ENCODE measurements at regions not wholly inside any gene's neighbourhood (a gene's known extent, or its start where the extent isn't known, plus 50 kb on each side); places are given as distances from the start of the nearest gene placed in this dataset.
"Not testable (repeated sequence)": the region's sequence is repeated elsewhere in the genome, so short reads cannot be mapped to it uniquely, and the experiment has no call there.

DNA sequence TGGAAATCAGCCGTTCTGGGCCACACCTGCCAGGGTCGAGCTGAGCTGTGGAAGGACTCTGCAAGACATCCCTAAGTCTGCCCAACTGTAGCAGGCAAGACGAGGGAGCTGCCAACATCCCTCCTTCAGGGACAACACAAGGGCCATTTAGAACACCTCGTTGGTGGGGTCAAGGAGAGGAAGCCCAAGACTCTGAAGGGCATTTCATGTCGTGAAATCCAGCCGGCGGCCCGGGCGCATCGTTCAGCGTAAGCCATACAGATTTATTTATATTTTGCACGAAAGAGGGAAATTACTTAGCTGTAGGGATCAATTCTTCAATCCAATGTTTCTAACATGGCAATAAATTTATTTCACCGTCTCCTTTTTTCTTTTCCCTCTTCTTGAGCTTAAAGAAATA is 101.7 kb upstream of the ZC3H12A start:
- DNase-seq (ENCODE audit: low read depth, low spot score): no peak
- H3K27me3 ChIP-seq (ENCODE audit: insufficient read depth, insufficient read length): no peaks in the 10 kb centered on the region
- no peaks in the 10 kb centered on the region for H3K4me1 ChIP-seq (ENCODE audit: insufficient read depth, insufficient read length)
- H3K9me3 ChIP-seq (ENCODE audit: insufficient read depth, low read length): no peaks in the 10 kb centered on the region
- H3K9ac ChIP-seq (ENCODE audit: insufficient read length, low read depth): no peak overlapping the region
- no peaks in the 10 kb centered on the region for H3K36me3 ChIP-seq (ENCODE audit: insufficient read depth, insufficient read length, low read length)
- no peak overlapping the region for H3K4me3 ChIP-seq (ENCODE audit: insufficient read length, low read depth)
- no peak for TF ChIP-seq SUZ12 (IDR thresholded peaks at IDR 0.05; ENCODE audit: extremely low read depth, insufficient read depth, insufficient read length)
- no peak for TF ChIP-seq YY1 (IDR thresholded peaks at IDR 0.05; ENCODE audit: insufficient read depth, insufficient read length)
- no peak for TF ChIP-seq ZNF274 (IDR thresholded peaks at IDR 0.05; ENCODE audit: low read depth, low read length)

DNA sequence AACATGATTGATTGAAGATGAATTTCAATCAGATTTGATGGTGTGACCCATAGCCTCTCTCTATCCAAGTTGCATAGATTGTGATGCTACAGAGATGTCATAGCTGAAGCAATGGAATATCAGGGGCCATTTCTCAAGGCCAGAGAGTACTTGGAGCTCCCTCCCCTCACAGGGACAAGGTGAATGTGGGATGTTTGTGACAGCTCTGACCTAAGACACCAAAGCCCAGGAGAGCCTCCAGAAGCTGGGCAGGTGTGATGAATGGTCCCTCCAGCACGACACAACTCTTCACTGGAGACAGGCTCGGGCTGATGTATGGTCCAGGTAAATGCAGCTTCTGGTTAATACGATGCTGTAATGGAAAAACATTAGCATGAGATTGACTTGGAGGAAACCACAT is 101.0 kb upstream of the ZC3H12A start:
- H3K9ac ChIP-seq (ENCODE audit: insufficient read length, low read depth): no peak overlapping the region
- TF ChIP-seq SUZ12 (IDR thresholded peaks at IDR 0.05; ENCODE audit: extremely low read depth, insufficient read depth, insufficient read length) (no peak), ZNF274 (IDR thresholded peaks at IDR 0.05; ENCODE audit: low read depth, low read length) (no peak), YY1 (IDR thresholded peaks at IDR 0.05; ENCODE audit: insufficient read depth, insufficient read length) (no peak)
- no peaks in the 10 kb centered on the region for H3K36me3 ChIP-seq (ENCODE audit: insufficient read depth, insufficient read length, low read length)
- H3K27me3 ChIP-seq (ENCODE audit: insufficient read depth, insufficient read length): no peaks in the 10 kb centered on the region
- no peaks in the 10 kb centered on the region for H3K9me3 ChIP-seq (ENCODE audit: insufficient read depth, low read length)
- no peak for DNase-seq (ENCODE audit: low read depth, low spot score)
- H3K4me3 ChIP-seq (ENCODE audit: insufficient read length, low read depth): no peak overlapping the region
- H3K4me1 ChIP-seq (ENCODE audit: insufficient read depth, insufficient read length): no peaks in the 10 kb centered on the region

DNA sequence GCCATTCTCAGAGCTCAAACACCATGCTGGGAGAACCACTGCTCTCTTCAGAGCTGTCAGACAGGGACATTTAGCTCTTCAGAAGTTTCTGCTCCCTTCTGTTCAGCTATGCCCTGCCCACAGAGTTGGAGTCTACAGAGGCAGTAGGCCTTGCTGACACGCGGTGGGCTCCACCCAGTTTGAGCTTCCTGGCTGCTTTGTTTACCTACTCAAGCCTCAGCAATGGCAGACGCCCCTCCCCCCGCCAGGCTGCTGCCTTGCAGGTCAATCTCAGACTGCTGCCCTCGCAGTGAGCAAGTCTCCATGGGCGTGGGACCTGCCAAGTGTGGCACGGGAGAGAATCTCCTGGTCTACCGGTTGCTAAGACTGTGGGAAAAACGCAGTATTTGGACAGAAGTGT is 93.8 kb upstream of the ZC3H12A start:
- H3K36me3 ChIP-seq (ENCODE audit: insufficient read depth, insufficient read length, low read length); DNase-seq (ENCODE audit: low read depth, low spot score); H3K4me1 ChIP-seq (ENCODE audit: insufficient read depth, insufficient read length); H3K9me3 ChIP-seq (ENCODE audit: insufficient read depth, low read length); H3K9ac ChIP-seq (ENCODE audit: insufficient read length, low read depth); H3K4me3 ChIP-seq (ENCODE audit: insufficient read length, low read depth); H3K27me3 ChIP-seq (ENCODE audit: insufficient read depth, insufficient read length): not testable (repeated sequence)

DNA sequence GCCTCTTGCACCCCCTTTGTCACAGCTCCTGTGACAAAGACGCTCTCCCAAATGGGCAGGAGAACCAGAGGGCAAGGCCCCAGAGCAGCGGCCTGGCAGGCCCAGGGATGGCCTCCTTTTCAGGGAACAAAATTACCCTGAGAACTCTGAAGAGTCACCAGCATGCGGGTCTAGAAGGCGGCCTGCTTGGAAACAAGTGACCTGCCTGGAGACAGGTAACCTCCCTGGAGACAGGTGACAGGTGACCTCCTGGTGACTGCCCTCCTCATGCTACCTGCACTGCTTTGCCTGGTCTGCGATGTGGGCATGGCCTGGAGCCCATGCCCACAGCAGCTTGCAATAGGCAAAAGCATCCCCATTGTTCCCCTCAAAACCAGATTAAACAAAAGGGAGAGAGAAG is 86.5 kb upstream of the ZC3H12A start:
- Histone ChIP-seq H3K9me3 (ENCODE audit: insufficient read depth, low read length) (no peaks in the 10 kb centered on the region), H3K36me3 (ENCODE audit: insufficient read depth, insufficient read length, low read length) (no peaks in the 10 kb centered on the region), H3K27me3 (ENCODE audit: insufficient read depth, insufficient read length) (no peaks in the 10 kb centered on the region), H3K4me3 (ENCODE audit: insufficient read length, low read depth) (no peak overlapping the region), H3K4me1 (ENCODE audit: insufficient read depth, insufficient read length) (peaks cover 11% of the 10 kb centered on the region), H3K9ac (ENCODE audit: insufficient read length, low read depth) (no peak overlapping the region)
- TF ChIP-seq ZNF274 (IDR thresholded peaks at IDR 0.05; ENCODE audit: low read depth, low read length) (no peak), YY1 (IDR thresholded peaks at IDR 0.05; ENCODE audit: insufficient read depth, insufficient read length) (no peak), SUZ12 (IDR thresholded peaks at IDR 0.05; ENCODE audit: extremely low read depth, insufficient read depth, insufficient read length) (no peak)
- DNase-seq (ENCODE audit: low read depth, low spot score): no peak

DNA sequence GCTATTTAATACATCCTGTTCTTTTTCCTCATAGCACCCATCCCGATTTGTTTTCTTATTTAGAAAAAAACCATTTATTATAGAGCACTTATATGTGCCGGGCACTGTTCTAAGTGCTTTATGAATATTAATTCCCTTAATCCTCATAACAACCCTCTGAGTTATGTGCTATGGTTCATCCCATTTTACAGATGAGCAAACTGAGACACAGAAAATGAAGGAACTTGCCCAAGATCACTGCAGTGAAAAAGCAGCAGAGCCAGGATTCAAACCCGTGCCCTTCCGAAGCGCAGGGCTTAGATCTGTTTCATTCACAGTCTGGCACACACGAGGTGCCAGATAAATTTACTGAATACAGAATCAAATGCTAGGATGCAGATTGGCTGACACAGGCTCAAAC is 85.1 kb upstream of the ZC3H12A start:
- no peaks in the 10 kb centered on the region for H3K36me3 ChIP-seq (ENCODE audit: insufficient read depth, insufficient read length, low read length)
- no peak overlapping the region for H3K9ac ChIP-seq (ENCODE audit: insufficient read length, low read depth)
- no peak for TF ChIP-seq SUZ12 (IDR thresholded peaks at IDR 0.05; ENCODE audit: extremely low read depth, insufficient read depth, insufficient read length)
- TF ChIP-seq YY1 (IDR thresholded peaks at IDR 0.05; ENCODE audit: insufficient read depth, insufficient read length): no peak
- TF ChIP-seq ZNF274 (IDR thresholded peaks at IDR 0.05; ENCODE audit: low read depth, low read length): no peak
- H3K9me3 ChIP-seq (ENCODE audit: insufficient read depth, low read length): no peaks in the 10 kb centered on the region
- no peak overlapping the region for H3K4me3 ChIP-seq (ENCODE audit: insufficient read length, low read depth)
- H3K27me3 ChIP-seq (ENCODE audit: insufficient read depth, insufficient read length): no peaks in the 10 kb centered on the region
- peaks cover 17% of the 10 kb centered on the region for H3K4me1 ChIP-seq (ENCODE audit: insufficient read depth, insufficient read length)
- DNase-seq (ENCODE audit: low read depth, low spot score): no peak

DNA sequence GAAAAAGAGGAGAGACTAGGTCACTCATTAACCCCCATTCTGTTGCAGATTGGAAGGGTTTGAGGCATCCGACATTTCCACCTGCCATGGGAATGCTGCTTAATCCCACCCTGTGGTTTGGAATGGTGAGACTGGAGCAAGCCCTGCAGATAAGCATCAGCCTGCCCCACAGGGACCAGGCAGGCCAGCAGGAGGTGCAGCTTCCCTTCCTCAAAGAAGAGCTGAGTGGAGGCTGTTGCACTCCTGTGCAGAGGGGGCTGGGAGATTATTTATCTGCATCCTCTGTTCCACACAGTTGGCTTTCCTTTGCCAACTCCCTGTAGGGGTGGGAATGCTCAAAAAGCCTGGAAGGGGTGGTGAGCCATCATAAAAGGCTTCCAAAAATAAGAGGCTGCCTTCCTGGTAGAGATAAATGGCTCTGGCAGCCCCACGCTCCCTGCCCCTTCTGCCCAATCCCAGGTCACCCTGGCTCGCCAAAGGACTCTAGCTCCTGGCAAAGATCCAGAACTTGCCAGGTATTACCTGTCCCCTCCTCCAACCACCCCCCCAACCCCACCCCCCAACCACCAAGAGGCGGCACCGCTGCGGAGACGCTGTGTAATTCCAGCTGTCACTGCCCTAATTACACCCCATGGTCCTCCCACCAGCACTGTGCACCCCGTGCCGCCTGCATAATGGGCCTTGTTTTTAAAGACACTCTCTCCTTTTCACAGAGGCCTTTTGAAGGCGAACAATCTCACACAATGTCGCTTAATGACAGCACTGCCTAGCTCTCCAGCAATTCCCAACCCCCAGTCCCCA is 83.0 kb upstream of the ZC3H12A start:
- no peak overlapping the region for H3K4me3 ChIP-seq (ENCODE audit: insufficient read length, low read depth)
- H3K9ac ChIP-seq (ENCODE audit: insufficient read length, low read depth): no peak overlapping the region
- peak; percentile 92 for DNase-seq (ENCODE audit: low read depth, low spot score)
- no peaks in the 10 kb centered on the region for H3K36me3 ChIP-seq (ENCODE audit: insufficient read depth, insufficient read length, low read length)
- no peaks in the 10 kb centered on the region for H3K27me3 ChIP-seq (ENCODE audit: insufficient read depth, insufficient read length)
- H3K4me1 ChIP-seq (ENCODE audit: insufficient read depth, insufficient read length): peaks cover 33% of the 10 kb centered on the region
- H3K9me3 ChIP-seq (ENCODE audit: insufficient read depth, low read length): no peaks in the 10 kb centered on the region
- no peak for TF ChIP-seq SUZ12 (IDR thresholded peaks at IDR 0.05; ENCODE audit: extremely low read depth, insufficient read depth, insufficient read length)
- TF ChIP-seq YY1 (IDR thresholded peaks at IDR 0.05; ENCODE audit: insufficient read depth, insufficient read length): no peak
- no peak for TF ChIP-seq ZNF274 (IDR thresholded peaks at IDR 0.05; ENCODE audit: low read depth, low read length)

DNA sequence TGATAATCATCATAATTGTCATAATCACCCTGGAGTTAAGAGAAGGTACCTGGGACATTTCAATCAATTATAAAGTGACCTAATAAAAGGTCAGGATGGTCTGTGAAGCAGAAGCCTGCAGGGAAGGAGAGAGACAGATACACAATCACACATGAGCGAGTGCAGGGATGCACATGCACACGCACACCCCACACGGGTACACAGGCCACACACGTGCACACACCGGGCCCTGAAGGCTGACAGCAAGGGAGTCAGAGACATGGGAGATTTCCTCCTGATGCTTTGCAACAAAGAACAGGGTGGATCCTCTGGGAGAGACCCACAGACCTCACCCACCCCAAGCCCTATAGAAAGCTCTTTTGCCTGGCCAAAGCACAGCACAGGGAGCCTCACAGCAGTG is 82.3 kb upstream of the ZC3H12A start:
- no peaks in the 10 kb centered on the region for H3K36me3 ChIP-seq (ENCODE audit: insufficient read depth, insufficient read length, low read length)
- H3K4me1 ChIP-seq (ENCODE audit: insufficient read depth, insufficient read length): peaks cover 33% of the 10 kb centered on the region
- H3K9ac ChIP-seq (ENCODE audit: insufficient read length, low read depth): peak overlapping the region; percentile 51
- DNase-seq (ENCODE audit: low read depth, low spot score): no peak
- H3K4me3 ChIP-seq (ENCODE audit: insufficient read length, low read depth): no peak overlapping the region
- H3K9me3 ChIP-seq (ENCODE audit: insufficient read depth, low read length): no peaks in the 10 kb centered on the region
- no peak for TF ChIP-seq SUZ12 (IDR thresholded peaks at IDR 0.05; ENCODE audit: extremely low read depth, insufficient read depth, insufficient read length)
- no peak for TF ChIP-seq YY1 (IDR thresholded peaks at IDR 0.05; ENCODE audit: insufficient read depth, insufficient read length)
- TF ChIP-seq ZNF274 (IDR thresholded peaks at IDR 0.05; ENCODE audit: low read depth, low read length): no peak
- no peaks in the 10 kb centered on the region for H3K27me3 ChIP-seq (ENCODE audit: insufficient read depth, insufficient read length)
